NCI-H345 treated with DMSO at 0.1 percent for 48 hours (cell line): ENCODE measurements at regions not wholly inside any gene's neighbourhood (a gene's known extent, or its start where the extent isn't known, plus 50 kb on each side); places are given as distances from the start of the nearest gene placed in this dataset.
"Not testable (repeated sequence)": the region's sequence is repeated elsewhere in the genome, so short reads cannot be mapped to it uniquely, and the experiment has no call there.

Source experiments
- DNase-seq: peaks from one replicate; lab custom pipeline; 2025; ENCODE audit not compliant: unreplicated experiment; lab: John Stamatoyannopoulos, UW

DNA sequence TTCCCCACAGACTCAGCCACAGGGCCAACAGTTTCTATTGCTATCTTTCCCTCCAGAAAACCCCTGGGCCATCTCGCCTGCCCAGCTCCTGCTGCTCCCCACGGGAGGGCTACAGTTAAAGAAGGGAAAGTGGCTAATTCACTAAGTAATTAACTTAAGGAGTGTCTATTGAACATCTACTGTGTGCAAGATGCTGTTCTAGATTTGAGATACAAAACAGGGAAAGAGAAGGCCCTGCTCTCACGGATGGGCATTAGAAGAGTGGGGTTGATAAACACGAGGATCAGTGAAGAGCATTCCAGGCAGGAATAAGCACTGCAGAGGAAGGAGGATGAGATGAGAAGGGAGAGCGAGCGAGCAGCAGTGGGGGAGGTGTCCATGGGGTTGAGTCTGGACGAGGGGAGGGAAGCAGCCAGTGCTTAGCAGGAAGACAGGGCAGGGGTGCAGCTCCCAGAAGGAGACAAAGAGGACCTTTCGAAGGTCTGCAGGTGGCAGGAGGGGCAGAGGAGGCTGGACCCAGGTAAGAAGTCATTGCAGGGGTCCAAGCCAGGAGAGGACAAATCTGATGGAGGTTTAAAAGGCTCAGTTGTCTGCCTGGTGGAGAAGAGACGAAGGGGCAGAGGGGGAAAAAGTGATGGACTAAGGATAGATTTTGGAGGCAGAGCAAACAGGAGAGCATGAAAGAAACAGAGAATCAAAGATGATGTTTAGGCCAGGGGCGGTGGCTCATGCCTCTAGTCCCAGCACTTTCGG lies 64.7 kb downstream of the KLF15 start:
- DNase-seq, result no peak

GRCh38 chr3:126291537-126291936 lies 65.7 kb downstream of the KLF15 start:
- DNase-seq, result no peak

GRCh38 chr3:126291061-126291460 lies 66.1 kb downstream of the KLF15 start:
- DNase-seq, result no peak

- DNase-seq, result no peak
Measured at GRCh38 chr3:126290325-126290724, 66.9 kb downstream of the KLF15 start.

DNA sequence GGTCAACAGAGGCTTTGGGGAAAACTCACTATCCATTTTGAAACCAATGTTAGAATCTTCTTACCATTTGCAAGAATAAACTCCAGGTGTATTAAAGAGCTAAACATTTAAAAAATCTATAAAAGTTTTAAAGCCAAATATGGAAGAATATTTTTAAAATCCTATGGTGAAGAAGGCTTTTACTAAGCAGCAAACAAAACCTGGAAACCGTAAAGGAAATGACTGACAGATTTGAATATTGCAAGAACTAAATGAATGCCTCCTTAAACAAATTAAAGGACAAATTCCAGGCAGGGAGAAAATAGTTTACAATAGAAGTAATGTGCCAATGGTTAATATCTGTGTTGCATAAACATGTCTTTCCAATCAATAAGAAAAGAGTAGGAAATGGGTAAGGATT lies 68.1 kb downstream of the KLF15 start:
- no peak for DNase-seq

GRCh38 chr3:126288314-126288713 lies 68.9 kb downstream of the KLF15 start:
- DNase-seq, result no peak

GRCh38 chr3:126287536-126288241 lies 69.5 kb downstream of the KLF15 start:
- DNase-seq, result no peak

- no peak for DNase-seq
Measured at GRCh38 chr3:126287171-126287535, 70.1 kb downstream of the KLF15 start.

DNA sequence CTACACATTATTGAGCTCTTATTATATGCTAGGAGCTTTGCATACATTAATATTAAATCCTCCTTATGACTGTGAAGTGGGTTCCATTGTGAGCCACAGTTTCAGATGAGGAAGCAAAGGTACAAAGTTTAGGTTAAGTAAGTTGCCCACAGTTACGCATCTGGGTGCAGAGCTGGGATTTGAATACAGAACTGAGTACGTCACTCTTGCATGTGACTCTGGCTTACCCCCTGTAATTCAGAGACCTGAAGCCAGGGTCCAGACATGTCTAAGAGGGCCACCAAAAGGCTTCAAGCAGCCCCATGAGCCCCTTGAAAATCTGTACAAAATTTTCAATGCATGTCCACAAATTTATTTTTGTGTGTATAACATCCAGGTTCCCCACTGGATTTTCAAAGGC lies 71.8 kb downstream of the KLF15 start:
- no peak for DNase-seq

DNA sequence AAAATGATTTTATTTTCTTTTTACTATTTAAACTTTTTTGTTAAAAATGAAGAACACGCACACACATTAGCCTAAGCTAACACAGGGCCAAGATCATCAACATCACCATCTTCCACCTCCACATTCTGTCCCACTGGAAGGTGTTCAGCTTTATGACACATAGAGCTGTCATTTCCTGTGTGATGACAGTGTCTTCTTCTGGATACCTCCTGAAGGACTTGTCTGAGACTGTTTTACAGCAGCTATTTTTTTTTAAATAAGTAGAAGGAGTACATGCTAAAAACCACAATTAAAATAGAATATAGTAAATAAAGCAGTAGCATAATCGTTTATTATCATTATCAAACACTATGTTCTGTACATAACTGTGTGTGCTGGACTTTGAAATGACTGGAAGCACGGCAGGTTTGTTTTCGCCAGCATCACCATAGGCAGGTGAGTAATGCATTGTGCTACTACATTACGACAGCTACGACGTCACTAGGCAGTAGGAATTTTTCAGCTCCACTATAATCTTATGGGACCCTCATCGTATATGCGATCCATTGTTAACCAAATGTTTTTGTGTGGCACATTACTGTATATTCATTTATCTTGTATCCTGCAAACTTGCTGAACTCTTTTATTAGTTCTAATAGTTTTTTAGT lies 72.8 kb downstream of the KLF15 start:
- DNase-seq, result no peak

GRCh38 chr3:126283651-126284050 lies 73.6 kb downstream of the KLF15 start:
- DNase-seq, result not testable (repeated sequence)

DNA sequence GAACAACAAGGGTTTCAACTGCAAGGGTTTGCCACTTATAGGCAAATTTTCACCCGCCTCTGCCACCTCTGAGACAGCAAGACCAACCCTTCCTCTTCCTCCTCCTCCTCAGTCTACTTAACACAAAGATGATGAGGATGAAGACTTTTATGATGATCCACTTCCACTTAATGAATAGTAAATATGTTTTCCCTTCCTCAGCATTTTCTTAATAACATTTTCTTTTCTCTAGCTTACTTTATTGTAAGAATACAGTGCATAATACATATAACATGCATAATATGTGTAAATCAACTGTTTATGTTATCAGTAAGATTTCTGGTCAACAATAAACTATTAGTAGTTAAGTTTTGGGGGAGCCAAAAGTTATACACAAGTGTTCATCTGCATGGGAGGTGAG lies 77.4 kb downstream of the KLF15 start:
- DNase-seq, result no peak

DNA sequence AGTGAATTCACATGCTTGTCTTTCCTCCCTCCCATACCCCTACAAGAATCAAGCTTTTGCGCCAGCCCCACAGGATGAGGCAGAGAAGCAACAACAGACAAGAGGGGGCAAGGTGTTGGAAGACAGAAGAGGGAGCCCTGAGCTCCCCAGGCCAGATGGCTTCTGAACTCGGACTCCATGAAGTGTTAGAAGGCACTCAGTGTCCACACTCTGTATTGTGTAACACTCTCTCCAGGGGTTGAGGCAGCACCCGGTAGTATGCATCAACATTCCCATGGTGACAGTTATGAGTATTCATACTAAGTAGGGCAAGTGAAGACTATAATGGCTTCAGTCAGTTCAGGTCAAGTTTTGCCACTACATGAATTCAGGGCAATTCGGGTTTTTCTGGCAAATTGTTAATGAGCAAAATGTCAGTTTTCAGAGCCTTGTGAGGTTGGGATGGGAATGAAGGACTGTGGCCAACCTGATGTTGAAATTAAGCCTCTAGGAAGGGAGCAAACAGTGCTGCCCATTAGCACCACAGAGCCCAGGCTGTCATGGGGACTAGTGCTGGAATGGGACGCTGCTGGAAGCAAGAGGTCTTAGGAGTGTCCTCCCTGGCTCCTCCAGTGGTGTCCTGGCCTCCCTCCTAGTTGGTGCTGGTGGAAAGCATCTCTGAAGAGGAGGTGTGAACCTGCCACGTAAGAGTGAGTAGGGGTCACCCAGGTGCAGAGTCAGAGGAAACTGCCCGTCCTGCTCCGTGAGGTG lies 79.4 kb downstream of the KLF15 start:
- no peak for DNase-seq

GRCh38 chr3:126275620-126275904 lies 81.6 kb downstream of the KLF15 start:
- DNase-seq, result no peak

- no peak for DNase-seq
Measured at GRCh38 chr3:126274735-126275619, 82.2 kb downstream of the KLF15 start.

DNA sequence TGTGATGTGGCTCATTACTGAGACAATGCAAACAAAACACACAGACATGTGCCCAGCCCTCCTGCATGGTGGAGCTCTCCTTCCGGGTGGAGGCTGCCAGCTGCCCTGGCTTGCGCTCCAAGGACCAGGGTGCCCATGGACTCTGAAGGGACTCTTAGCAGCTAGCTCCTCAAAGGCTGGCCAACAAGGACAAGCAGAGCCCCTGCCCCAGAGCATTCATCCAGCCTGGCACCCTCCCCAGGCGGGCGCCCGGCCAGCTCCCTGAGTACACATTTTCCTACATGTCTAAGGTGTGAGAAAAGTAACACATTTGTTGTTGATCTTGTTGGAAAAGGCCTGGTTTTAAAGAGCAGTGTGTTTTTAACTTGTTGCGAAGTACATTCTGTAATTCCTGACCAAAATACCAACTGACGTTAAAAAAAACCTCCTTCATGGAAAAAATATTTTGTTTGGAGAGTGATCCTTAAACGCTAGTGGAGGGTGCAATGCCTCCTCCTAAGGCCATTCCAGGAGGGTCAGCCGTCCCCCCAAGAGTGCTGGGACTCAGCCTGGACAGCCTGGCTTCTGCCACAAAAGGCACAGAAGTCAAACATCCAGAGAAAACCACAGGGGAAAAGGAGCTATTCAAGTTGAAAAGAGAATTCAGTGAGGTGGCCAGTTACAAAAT lies 86.9 kb downstream of the KLF15 start:
- no peak for DNase-seq

DNA sequence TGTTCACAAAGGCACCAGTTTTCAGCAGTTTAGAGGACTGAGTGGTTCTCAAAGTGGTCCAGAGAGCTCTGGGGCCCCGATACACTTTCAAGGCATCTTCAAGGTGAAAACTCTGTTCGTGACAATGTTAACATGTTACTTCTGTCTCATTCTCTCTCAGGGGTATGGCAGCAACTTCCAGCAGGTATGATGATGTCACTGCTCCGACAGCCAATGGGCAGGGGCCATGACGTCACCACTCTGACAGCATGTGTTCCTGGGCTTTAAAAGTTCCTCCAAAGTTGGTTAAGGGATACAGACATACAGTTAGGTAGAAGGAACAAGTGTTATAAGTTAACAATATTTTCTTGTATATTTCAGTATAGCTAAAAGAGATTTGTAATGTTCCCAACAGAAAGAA lies 87.9 kb downstream of the KLF15 start:
- no peak for DNase-seq

- peak; percentile 6 for DNase-seq
Measured at GRCh38 chr3:126268866-126269265, 88.3 kb downstream of the KLF15 start.

- DNase-seq, result no peak
Measured at GRCh38 chr3:126267976-126268615, 87.7 kb upstream of the ALDH1L1 start.
